Ectodermal cell (in vitro differentiated cells): ENCODE measurements at regions not wholly inside any gene's neighbourhood (a gene's known extent, or its start where the extent isn't known, plus 50 kb on each side); places are given as distances from the start of the nearest gene placed in this dataset.

Experiments used
- H3K27ac ChIP-seq: 2 replicates; pipeline ENCODE4 v1.7.0; 2013; ENCODE audit warnings: mild to moderate bottlenecking, low read depth, low read length; ENCODE audit not compliant: insufficient read depth, poor library complexity, severe bottlenecking
- H3K27me3 ChIP-seq: 2 replicates; pipeline ENCODE4 v1.7.0; 2013; ENCODE audit warnings: mild to moderate bottlenecking, low read length; ENCODE audit not compliant: insufficient read depth, control insufficient read depth, poor library complexity, severe bottlenecking
- H3K36me3 ChIP-seq: one replicate; pipeline ENCODE4 v1.7.0; 2013; ENCODE audit warnings: low read length; ENCODE audit not compliant: control insufficient read depth, insufficient read depth
- H3K4me1 ChIP-seq: one replicate; pipeline ENCODE4 v1.7.0; 2013; ENCODE audit warnings: low read length; ENCODE audit not compliant: control insufficient read depth, insufficient read depth
- H3K4me3 ChIP-seq: 2 replicates; pipeline ENCODE4 v1.7.0; 2013; ENCODE audit warnings: low read depth, low read length, control low read depth; ENCODE audit not compliant: insufficient read depth
- H3K9me3 ChIP-seq: 2 replicates; pipeline ENCODE4 v1.7.0; 2013; ENCODE audit warnings: mild to moderate bottlenecking, low read length, moderate library complexity; ENCODE audit not compliant: control insufficient read depth
- WGBS, 2 experiments: methylation state at CpG; one replicate each; pipeline ENCODE4 v1.1.7; 2013; ENCODE audit warnings: missing lambda C conversion rate in 2 of 2; 5-methylcytosine and 5-hydroxymethylcytosine counted together

GRCh38 chr13:76720821-76721220 is 165.4 kb downstream of the KCTD12 start:
- H3K27me3 ChIP-seq = no peaks in the 10 kb centered on the region
- no peaks in the 10 kb centered on the region for H3K36me3 ChIP-seq
- WGBS, 2 experiments = 100% methylated on average over 1 of the region's 1 CpG; no CpG with 5 or more reads in 1 of the 2 experiments
- H3K4me1 ChIP-seq = peaks cover 19% of the 10 kb centered on the region
- no peak overlapping the region for H3K4me3 ChIP-seq
- H3K9me3 ChIP-seq = no peaks in the 10 kb centered on the region
- H3K27ac ChIP-seq = no peak overlapping the region

GRCh38 chr13:76720416-76720815 is 165.8 kb downstream of the KCTD12 start:
- H3K36me3 ChIP-seq = no peaks in the 10 kb centered on the region
- H3K4me3 ChIP-seq = no peak overlapping the region
- H3K27ac ChIP-seq = no peak overlapping the region
- no peaks in the 10 kb centered on the region for H3K9me3 ChIP-seq
- 88 to 100% methylated on average over 1 of the region's 1 CpG for WGBS, 2 experiments
- no peaks in the 10 kb centered on the region for H3K27me3 ChIP-seq
- peaks cover 22% of the 10 kb centered on the region for H3K4me1 ChIP-seq

- H3K36me3 ChIP-seq = no peaks in the 10 kb centered on the region
- no peak overlapping the region for H3K27ac ChIP-seq
- no peak overlapping the region for H3K4me3 ChIP-seq
- H3K27me3 ChIP-seq = no peaks in the 10 kb centered on the region
- H3K9me3 ChIP-seq = no peaks in the 10 kb centered on the region
- 89 to 92% methylated on average over 2 of the region's 2 CpGs for whole genome bisulfite sequencing, 2 experiments
- H3K4me1 ChIP-seq = peaks cover 22% of the 10 kb centered on the region
Measured at GRCh38 chr13:76719955-76720354, 166.2 kb downstream of the KCTD12 start.

GRCh38 chr13:76717092-76717491 is 169.1 kb downstream of the KCTD12 start:
- Histone ChIP-seq H3K4me1 (peaks cover 13% of the 10 kb centered on the region), H3K27ac (no peak overlapping the region)
- 89% methylated on average over 1 of the region's 1 CpG for WGBS, 2 experiments

GRCh38 chr13:76715621-76716020 is 170.6 kb downstream of the KCTD12 start:
- Histone ChIP-seq H3K27me3 (no peaks in the 10 kb centered on the region), H3K9me3 (no peaks in the 10 kb centered on the region), H3K4me3 (no peak overlapping the region), H3K4me1 (peaks cover 13% of the 10 kb centered on the region), H3K27ac (peak overlapping the region; percentile 69), H3K36me3 (no peaks in the 10 kb centered on the region)
- 30 to 58% methylated on average over 3 to 5 of the region's 5 CpGs for WGBS, 2 experiments

More at GRCh38 chr13:76717092-76717491, 169.1 kb downstream of the KCTD12 start:
- H3K4me3 ChIP-seq = no peak overlapping the region
- H3K36me3 ChIP-seq = no peaks in the 10 kb centered on the region
- no peaks in the 10 kb centered on the region for H3K9me3 ChIP-seq
- H3K27me3 ChIP-seq = no peaks in the 10 kb centered on the region

GRCh38 chr13:76715075-76715474 is 171.1 kb downstream of the KCTD12 start:
- no peaks in the 10 kb centered on the region for H3K27me3 ChIP-seq
- H3K36me3 ChIP-seq = no peaks in the 10 kb centered on the region
- no peak overlapping the region for H3K4me3 ChIP-seq
- WGBS, 2 experiments = 78 to 95% methylated on average over 3 to 4 of the region's 4 CpGs
- peaks cover 13% of the 10 kb centered on the region for H3K4me1 ChIP-seq
- peak overlapping the region; percentile 69 for H3K27ac ChIP-seq
- H3K9me3 ChIP-seq = no peaks in the 10 kb centered on the region

- no peaks in the 10 kb centered on the region for H3K36me3 ChIP-seq
- H3K4me3 ChIP-seq = no peak overlapping the region
- no peak overlapping the region for H3K27ac ChIP-seq
- H3K27me3 ChIP-seq = no peaks in the 10 kb centered on the region
- H3K9me3 ChIP-seq = no peaks in the 10 kb centered on the region
- H3K4me1 ChIP-seq = peaks cover 13% of the 10 kb centered on the region
- WGBS, 2 experiments = 88 to 90% methylated on average over 1 of the region's 1 CpG
Measured at GRCh38 chr13:76713280-76713679, 172.9 kb downstream of the KCTD12 start.

GRCh38 chr13:76711550-76712182 is 174.5 kb downstream of the KCTD12 start:
- Histone ChIP-seq H3K4me1 (peaks cover 13% of the 10 kb centered on the region), H3K36me3 (no peaks in the 10 kb centered on the region), H3K27ac (no peak overlapping the region), H3K27me3 (no peaks in the 10 kb centered on the region), H3K4me3 (no peak overlapping the region), H3K9me3 (no peaks in the 10 kb centered on the region)
- WGBS, 2 experiments = 92 to 95% methylated on average over 3 of the region's 3 CpGs

- no peaks in the 10 kb centered on the region for H3K27me3 ChIP-seq
- WGBS, 2 experiments = 97 to 98% methylated on average over 1 of the region's 1 CpG
- H3K4me3 ChIP-seq = no peak overlapping the region
- H3K4me1 ChIP-seq = peaks cover under 1% of the 10 kb centered on the region
- H3K9me3 ChIP-seq = no peaks in the 10 kb centered on the region
- no peaks in the 10 kb centered on the region for H3K36me3 ChIP-seq
- no peak overlapping the region for H3K27ac ChIP-seq
Measured at GRCh38 chr13:76709851-76710250, 176.4 kb downstream of the KCTD12 start.

GRCh38 chr13:76708138-76708688 is 178.0 kb downstream of the KCTD12 start:
- H3K9me3 ChIP-seq = no peaks in the 10 kb centered on the region
- H3K36me3 ChIP-seq = no peaks in the 10 kb centered on the region
- WGBS, 2 experiments = 91 to 96% methylated on average over 6 of the region's 6 CpGs
- no peaks in the 10 kb centered on the region for H3K4me1 ChIP-seq
- no peak overlapping the region for H3K4me3 ChIP-seq
- H3K27ac ChIP-seq = no peak overlapping the region
- H3K27me3 ChIP-seq = no peaks in the 10 kb centered on the region
